ENCODE measurements at regions not wholly inside any gene's neighbourhood (a gene's known extent, or its start where the extent isn't known, plus 50 kb on each side); places are given as distances from the start of the nearest gene placed in this dataset.

GRCh38 chr13:92938486-92939020, 288.1 kb upstream of the GPC6 start:
- intact Hi-C loops (cut with DNase I) = no loop called here
- no peak for DNase-seq
- ATAC-seq = no peak

DNA sequence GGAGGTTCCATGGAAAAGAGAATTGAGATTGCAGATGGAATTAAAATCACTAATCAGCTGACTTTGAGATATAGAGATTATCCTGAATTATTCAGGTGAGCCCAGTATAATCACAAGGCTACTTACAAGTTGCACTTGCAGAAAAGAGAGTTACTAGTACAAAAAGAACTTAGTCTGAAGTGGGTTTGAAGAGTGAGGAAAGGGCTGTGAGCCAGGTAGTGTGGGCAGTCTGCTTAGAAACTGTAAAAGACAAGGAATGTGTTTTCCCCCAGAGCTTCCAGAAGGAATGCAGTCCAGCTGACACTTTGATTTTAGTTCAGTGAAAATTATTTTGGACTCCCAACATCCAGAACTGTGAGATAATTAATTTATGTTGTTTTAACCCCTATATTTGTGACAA, 285.4 kb upstream of the GPC6 start:
- DNase-seq (no peak), ATAC-seq (no peak)
- intact Hi-C loops (cut with DNase I) = no loop called here

DNA sequence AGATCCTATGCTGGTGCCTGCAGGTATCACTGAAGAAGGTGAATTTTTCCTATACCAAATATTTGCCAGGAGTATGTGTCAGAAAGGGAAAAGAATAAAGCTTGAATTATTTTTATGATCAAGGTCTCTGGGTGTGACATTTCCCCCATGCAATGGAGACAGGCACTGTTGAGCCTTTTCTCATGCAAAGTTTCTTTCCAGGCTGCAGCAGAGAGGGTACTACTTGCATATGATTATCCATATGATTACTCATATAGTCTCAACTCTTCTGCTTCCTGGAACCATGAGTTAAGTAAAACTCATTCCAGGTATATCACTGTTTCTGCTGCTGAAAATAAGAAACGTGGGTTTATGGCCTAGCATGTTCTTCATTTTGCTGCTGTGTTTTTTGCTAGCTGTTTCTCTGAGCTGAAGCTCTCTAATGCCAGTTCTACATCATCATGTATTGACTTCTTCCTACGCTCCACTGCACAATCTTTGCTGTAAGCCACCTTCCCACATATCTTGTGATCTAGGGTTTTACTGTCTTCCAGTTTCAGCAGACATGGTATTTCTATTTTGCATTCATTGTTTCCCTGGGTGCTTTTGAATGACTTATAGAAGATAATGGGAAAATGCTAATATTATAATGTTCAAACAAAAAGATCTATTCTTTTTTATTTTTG, 278.7 kb upstream of the GPC6 start:
- intact Hi-C loops (cut with DNase I) = no loop called here
- no peak for ATAC-seq

GRCh38 chr13:92950771-92951170, 275.8 kb upstream of the GPC6 start:
- intact Hi-C loops (cut with DNase I) = no loop called here
- ATAC-seq (no peak), DNase-seq (no peak)

More for the DNA sequence above, 278.7 kb upstream of the GPC6 start:
- DNase-seq = no peak

GRCh38 chr13:92951273-92951890, 275.2 kb upstream of the GPC6 start:
- ATAC-seq = no peak
- intact Hi-C loops (cut with DNase I) = no loop called here
- DNase-seq = no peak

GRCh38 chr13:92952161-92952560, 274.4 kb upstream of the GPC6 start:
- ATAC-seq = no peak
- no peak for DNase-seq
- intact Hi-C loops (cut with DNase I) = no loop called here

DNA sequence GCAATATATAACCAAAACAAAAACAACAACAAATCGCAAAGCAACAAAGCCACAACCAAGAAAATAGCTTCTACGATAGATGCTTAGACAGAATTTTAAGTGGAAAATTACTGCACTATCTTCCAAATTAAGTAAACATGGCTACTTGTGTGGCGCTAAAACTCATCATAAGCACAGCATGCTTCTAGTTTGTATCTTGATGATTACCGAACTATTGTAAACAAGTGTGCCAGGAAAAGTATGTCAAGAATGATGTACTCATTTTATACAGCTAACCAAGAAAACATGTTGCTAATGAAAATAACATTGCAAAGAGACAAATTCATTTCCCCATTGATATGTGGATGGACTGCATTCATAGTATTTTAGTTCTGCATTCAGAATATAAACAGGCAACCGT, 271.9 kb upstream of the GPC6 start:
- ATAC-seq (no peak), DNase-seq (no peak)
- intact Hi-C loops (cut with DNase I) = no loop called here

GRCh38 chr13:92959790-92960189, 266.8 kb upstream of the GPC6 start:
- ATAC-seq (no peak), DNase-seq (no peak)
- intact Hi-C loops (cut with DNase I) = no loop called here

DNA sequence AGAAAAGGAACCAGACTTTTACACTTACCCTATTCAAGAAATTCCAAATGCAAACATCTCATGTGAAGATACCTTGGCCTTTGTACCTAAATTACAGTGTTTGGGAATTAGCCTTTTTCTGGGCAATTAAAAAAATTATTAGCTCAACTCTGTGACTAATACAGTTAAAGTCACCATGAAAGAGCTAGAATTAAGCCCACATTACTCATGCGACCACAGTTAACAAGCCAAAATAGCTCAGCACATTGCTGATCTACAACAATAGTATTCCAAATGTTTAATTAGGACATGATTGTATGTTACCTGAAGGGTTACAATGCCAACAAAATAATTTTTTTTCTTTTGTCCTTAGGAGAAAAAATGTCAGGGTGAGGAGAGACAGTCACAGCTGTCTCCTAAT, 263.6 kb upstream of the GPC6 start:
- ATAC-seq (no peak), DNase-seq (no peak)
- intact Hi-C loops (cut with DNase I) = no loop called here

DNA sequence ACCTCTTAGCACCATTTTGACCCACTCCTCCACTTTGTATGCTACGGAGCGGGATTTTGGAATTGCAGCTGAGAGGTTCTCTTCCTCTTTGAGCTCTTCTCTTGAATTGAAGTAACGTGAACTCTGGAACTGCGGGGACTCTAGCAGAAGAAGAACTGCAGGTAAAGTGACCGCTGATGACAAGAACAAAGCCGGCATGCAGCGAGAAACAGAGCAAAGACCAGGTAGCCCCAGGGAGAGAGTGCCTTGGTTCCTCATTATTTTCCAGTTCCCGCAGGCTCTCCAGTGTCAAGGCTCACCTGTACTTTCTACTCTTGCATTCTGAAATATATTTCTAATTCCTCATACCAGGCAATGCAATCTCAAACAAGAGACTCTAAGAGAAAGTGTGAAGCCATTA, 260.3 kb upstream of the GPC6 start:
- DNase-seq = no peak
- no peak for ATAC-seq
- intact Hi-C loops (cut with DNase I) = no loop called here

DNA sequence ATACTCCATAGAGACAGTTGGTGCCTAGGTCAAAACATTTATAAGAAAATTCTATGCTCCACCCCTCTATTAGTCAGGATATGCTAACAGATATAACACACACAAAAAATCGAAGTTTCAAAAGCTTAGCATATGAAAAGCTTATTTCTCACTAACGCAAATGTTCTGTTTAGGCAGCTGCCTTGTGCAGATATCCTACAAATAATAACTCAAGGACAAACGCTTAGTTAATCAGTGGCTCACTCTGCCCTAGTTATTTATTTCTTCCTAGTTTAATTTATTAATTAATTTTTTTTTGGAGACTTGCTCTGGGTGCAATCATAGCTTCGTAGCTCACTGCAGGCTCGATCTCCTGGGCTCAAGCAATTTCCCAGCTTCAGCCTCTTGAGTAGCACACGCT, 259.7 kb upstream of the GPC6 start:
- DNase-seq (no peak), ATAC-seq (no peak)
- intact Hi-C loops (cut with DNase I) = no loop called here

DNA sequence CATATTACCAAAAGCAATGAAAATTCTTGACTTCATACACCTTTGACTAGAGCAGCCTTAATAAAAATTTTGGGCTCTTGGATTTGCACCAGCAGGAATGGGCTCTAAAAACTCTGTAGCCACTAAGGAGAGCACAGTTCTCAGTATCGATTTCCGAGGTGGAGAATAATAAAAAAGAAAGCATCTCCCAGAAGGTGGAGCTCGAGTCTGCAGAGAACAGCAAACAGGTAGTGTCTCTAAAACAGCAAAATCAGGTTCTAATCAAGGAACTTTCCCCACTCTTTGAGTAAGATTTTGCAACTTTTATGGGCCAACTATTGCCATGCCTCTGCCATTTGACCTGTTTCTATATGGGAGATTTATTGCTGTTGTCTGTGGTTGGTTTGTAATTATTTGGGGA, 258.7 kb upstream of the GPC6 start:
- DNase-seq (no peak), ATAC-seq (no peak)
- intact Hi-C loops (cut with DNase I) = no loop called here

DNA sequence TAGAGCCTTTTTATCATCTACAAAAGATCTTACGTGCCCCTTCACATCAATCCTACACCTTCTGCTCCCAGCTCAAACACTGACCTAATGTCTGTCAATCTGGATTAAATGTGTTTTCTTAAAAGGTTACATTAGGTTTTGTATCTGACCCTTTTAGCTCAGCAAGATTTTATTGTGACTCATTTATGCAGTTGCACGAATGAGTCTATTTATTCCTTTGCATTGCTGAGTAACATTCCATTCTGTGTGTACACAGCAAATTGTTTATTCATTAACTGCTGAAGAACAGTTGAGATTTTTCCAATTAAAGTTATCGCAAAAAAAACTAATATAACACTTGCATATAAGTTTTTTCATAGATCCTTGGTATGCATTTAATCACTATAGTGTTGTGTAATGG, 253.9 kb upstream of the GPC6 start:
- no peak for DNase-seq
- ATAC-seq = no peak

GRCh38 chr13:92974905-92975429, 251.6 kb upstream of the GPC6 start:
- intact Hi-C loops (cut with DNase I) = no loop called here
- ATAC-seq = no peak
- no peak for DNase-seq

More for the DNA sequence above, 253.9 kb upstream of the GPC6 start:
- intact Hi-C loops (cut with DNase I) = no loop called here

DNA sequence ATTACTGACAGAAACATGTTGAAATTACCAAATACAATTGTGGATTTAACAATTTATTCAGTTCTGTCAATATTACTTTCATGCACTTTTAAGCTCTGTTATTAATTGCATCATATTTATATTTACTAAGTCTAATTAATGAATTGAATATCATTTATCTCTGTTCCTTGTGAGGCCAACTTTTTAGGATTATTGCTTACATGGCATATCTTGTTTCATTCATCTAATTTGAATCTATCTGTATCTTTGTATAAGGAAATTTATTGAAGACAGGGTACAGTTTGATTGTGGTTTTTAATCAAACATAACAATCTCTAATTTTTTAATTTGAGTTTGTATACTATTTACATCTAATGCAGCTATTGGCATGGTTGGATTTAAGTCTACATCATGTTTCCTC, 249.9 kb upstream of the GPC6 start:
- ATAC-seq (no peak), DNase-seq (no peak)
- intact Hi-C loops (cut with DNase I) = no loop called here

- no peak for DNase-seq
- ATAC-seq = no peak
- intact Hi-C loops (cut with DNase I) = no loop called here
Measured at GRCh38 chr13:92984151-92984550, 242.5 kb upstream of the GPC6 start.

GRCh38 chr13:92989301-92989700, 237.3 kb upstream of the GPC6 start:
- no peak for ATAC-seq
- intact Hi-C loops (cut with DNase I) = no loop called here
- DNase-seq = no peak

DNA sequence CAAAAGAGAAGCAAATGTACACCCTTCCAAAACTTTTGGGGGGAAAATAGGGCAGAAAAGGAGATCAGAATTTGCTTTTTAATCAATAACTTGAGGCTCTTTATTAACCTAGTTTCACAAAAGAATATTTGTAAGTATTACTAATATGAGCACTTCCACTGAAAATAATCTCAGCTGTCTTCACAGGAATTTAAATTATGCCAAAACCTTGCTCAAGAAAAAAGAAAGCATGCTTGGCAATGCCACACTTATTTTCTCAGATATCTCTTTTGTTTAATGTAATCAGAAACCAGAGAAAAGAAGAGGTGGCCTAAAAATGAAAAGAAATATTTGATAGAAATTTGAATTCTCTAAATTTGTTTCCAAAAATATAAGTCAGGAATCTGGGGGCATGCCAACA, 234.9 kb upstream of the GPC6 start:
- DNase-seq (no peak), ATAC-seq (no peak)
- intact Hi-C loops (cut with DNase I) = no loop called here

GRCh38 chr13:92994056-92994455, 232.6 kb upstream of the GPC6 start:
- intact Hi-C loops (cut with DNase I) = no loop called here
- DNase-seq = no peak
- ATAC-seq = no peak

DNA sequence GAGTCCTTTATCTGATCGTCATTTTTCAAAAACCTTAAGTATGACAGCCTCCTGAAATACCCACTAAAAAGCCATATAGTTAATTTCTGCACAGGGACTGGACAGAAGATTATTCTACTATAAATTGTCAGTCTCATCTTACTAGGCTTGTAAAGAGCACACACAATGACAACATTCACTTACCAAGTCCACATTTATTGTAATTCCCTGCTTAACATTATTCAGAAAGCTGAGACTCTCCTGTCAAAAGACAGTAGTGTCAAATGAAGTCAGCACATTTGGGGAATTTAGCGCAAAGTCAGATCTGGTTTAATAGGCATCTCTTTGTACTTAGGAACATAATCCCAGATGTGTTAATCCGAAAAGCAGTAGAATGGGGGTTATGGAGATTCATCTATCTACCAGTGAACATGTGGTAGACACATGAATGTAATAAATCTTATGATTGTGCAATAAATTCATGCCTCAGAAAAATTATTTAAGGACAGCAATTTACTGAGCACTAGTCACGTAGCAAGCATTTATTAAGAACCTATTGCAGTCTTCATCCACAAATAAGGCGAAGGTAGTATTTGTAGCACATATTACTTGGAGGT, 224.6 kb upstream of the GPC6 start:
- intact Hi-C loops (cut with DNase I) = no loop called here
- DNase-seq (no peak), ATAC-seq (no peak)

DNA sequence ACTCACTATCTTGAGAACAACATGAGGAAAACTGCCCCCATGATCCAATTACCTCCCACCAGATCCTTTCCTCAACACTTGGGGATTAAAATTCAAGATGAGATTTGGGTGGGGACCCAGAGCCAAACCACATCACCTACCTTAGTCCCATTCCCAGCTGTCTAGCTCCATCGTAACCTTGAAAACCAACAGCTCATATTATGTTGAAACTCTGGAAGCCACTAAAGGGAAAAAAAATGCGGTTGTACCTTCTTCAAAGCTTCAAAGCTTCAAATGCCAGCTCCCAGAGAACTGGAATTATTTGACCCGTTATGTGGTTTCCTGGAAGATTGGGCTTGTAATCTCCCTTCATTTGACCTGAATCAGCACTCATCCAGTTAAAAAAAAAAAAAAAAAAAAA, 223.1 kb upstream of the GPC6 start:
- intact Hi-C loops (cut with DNase I) = no loop called here
- ATAC-seq (no peak), DNase-seq (no peak)
